Type B pancreatic cell (in vitro differentiated cells): ENCODE measurements at regions not wholly inside any gene's neighbourhood (a gene's known extent, or its start where the extent isn't known, plus 50 kb on each side); places are given as distances from the start of the nearest gene placed in this dataset.

Experiments
- DNase-seq: peaks from one replicate; pipeline ENCODE4 v3.0.0; 2021; ENCODE audit warnings: mixed read lengths; ENCODE audit not compliant: unreplicated experiment; ENCODE audit errors: extremely low spot score
- H3K27ac Mint-ChIP-seq: 2 replicates; pipeline ENCODE4 v1.8.0; 2021; ENCODE audit warnings: mild to moderate bottlenecking, mixed read lengths
- H3K27me3 Mint-ChIP-seq: 2 replicates; pipeline ENCODE4 v1.8.0; 2021; ENCODE audit warnings: mixed read lengths
- H3K36me3 Mint-ChIP-seq: 2 replicates; pipeline ENCODE4 v1.8.0; 2021; ENCODE audit warnings: mixed read lengths
- H3K4me1 Mint-ChIP-seq: one replicate; pipeline ENCODE4 v1.8.0; 2021; ENCODE audit warnings: mixed read lengths; ENCODE audit not compliant: unreplicated experiment
- H3K4me3 Mint-ChIP-seq: 2 replicates; pipeline ENCODE4 v1.8.0; 2021; ENCODE audit warnings: mild to moderate bottlenecking, mixed read lengths
- H3K9me3 Mint-ChIP-seq: 2 replicates; pipeline ENCODE4 v1.8.0; 2021; ENCODE audit warnings: mixed read lengths
- CTCF ChIP-seq: fragments of 200-600 bp; sonication (generic); conservative IDR thresholded peaks from 2 replicates; pipeline ENCODE4 v1.5.0; 2021; ENCODE audit warnings: antibody characterized with exemption, mild to moderate bottlenecking

DNA sequence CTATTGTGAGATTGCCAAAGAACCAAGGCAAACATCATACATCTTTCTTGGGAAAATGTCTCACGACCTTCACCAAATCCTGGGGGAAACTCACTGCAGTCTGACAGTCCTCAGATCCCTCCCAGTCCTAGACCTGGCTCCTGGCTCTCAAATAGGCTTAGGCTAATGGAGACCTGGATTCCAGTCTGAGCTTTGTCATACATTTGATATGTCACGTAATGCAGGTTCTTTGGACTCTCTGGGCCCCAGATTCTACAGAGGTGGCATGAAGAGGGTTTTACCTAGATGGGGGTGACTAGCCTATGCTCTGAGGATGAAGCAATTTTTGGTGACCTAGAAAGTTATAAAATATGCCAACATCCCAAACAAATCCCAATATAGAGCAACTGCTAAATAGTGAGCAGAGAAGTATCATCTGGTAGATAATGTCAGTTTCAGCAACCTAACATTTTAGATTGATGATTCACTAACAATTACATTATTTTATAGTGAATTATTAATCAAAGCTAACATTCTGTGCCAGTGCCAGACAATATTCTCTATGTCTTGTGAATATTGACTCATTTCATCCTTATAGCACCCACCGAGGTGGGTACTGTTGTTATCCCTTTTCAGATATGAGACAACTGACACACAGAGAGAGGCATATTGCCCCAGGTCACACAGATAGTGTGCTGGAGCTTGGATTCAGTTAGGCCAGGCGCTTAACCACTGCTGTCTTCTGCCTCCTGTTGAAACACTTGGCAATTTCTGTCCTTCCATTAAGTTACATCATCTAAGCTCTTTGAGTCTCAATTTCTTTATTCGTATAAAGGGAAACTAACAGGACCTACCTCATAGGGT, 195.4 kb upstream of the MAMLD1 start:
- Mint-ChIP-seq H3K27ac (no peak overlapping the region), H3K4me3 (no peak overlapping the region), H3K4me1 (no peaks in the 10 kb centered on the region), H3K27me3 (no peaks in the 10 kb centered on the region), H3K36me3 (no peaks in the 10 kb centered on the region), H3K9me3 (no peaks in the 10 kb centered on the region)
- no peak for TF ChIP-seq CTCF
- DNase-seq = no peak

DNA sequence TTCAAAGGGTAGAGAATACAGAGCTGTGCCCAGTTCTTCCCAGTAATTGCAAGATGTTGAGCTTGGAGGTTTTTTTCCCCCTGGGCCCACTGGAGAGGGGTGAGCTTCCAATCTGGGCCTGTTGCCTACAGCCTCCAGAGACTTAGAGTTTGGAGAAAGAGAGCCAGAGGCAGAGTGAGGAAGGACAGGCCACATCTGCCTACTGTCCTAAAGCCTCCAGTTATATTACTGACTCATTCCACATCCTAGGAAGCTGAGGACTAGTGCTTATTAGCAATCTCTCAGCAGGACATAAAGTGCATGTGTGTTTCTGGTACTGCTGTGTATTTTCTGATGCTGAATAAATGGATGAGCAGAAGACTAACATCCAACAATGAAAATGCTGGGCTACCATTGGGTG, 181.0 kb upstream of the MAMLD1 start:
- no peaks in the 10 kb centered on the region for H3K36me3 Mint-ChIP-seq
- no peak for DNase-seq
- H3K4me3 Mint-ChIP-seq = no peak overlapping the region
- no peak for TF ChIP-seq CTCF
- no peaks in the 10 kb centered on the region for H3K27me3 Mint-ChIP-seq
- H3K4me1 Mint-ChIP-seq = no peaks in the 10 kb centered on the region
- H3K27ac Mint-ChIP-seq = no peak overlapping the region
- peaks cover 6% of the 10 kb centered on the region for H3K9me3 Mint-ChIP-seq

DNA sequence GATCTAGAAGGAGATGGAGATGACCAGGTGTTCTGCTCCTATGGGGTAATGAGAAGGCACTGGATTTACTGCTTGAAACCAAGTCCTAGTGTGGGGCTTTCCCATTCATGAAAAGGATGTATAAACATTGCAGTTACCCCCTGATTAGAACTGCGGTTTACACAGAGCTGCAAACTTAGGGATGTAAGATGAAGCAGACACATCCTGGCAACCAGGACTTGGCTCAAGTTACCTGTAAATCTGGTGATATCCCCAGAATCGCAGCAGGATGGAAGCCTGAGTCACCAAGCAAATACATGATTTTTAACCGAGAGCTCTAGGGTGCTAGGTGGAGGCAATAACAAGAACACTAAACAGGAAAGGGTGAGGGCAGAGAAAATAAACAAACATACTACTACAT, 178.6 kb upstream of the MAMLD1 start:
- Mint-ChIP-seq H3K4me3 (no peak overlapping the region), H3K27ac (no peak overlapping the region), H3K27me3 (no peaks in the 10 kb centered on the region), H3K9me3 (peaks cover 2% of the 10 kb centered on the region), H3K36me3 (no peaks in the 10 kb centered on the region), H3K4me1 (no peaks in the 10 kb centered on the region)
- no peak for DNase-seq
- TF ChIP-seq CTCF = no peak

DNA sequence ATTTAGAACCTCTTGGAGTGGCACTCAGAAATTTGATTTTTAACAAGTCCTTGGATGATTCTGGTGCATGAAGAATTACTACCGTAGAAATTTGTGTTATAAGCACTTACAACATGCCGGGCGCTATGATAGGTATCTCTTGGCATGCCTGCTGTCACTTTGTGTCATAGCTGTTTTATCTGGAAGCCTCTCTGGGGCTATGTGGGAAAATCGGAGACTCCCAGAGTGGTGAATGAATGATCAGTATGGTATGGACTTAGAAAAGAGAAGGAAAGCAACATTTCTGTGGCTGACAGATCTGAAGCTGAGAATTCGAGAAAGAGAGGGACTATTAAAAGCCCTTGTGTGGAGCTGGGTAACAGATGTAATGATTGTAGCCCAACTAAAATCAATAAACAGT, 177.4 kb upstream of the MAMLD1 start:
- TF ChIP-seq CTCF = no peak
- no peak overlapping the region for H3K27ac Mint-ChIP-seq
- no peak for DNase-seq
- no peak overlapping the region for H3K4me3 Mint-ChIP-seq
- H3K36me3 Mint-ChIP-seq = no peaks in the 10 kb centered on the region
- H3K27me3 Mint-ChIP-seq = no peaks in the 10 kb centered on the region
- no peaks in the 10 kb centered on the region for H3K4me1 Mint-ChIP-seq
- no peaks in the 10 kb centered on the region for H3K9me3 Mint-ChIP-seq

DNA sequence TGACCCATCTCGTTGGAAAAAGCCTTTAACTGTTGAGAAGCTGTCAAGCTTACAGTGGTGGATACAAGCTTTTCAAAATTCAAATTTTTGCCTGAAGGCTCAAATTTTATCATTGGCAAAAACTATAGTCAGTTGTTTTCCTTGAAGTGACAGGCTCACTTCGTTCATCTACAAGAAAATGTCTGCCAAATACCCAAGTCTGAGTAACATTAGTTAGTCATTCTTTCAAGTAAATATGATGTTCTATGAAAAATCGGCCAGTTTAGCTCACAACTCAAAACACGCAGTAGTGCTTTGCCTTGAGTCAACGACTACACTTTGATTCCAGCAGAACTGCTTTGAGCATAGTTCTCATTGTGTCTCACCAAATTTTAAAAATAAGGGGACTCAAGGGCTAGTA, 170.3 kb upstream of the MAMLD1 start:
- Mint-ChIP-seq H3K36me3 (no peaks in the 10 kb centered on the region), H3K27ac (no peak overlapping the region), H3K27me3 (no peaks in the 10 kb centered on the region), H3K4me3 (no peak overlapping the region), H3K4me1 (no peaks in the 10 kb centered on the region), H3K9me3 (no peaks in the 10 kb centered on the region)
- no peak for TF ChIP-seq CTCF
- no peak for DNase-seq
